Neural cell (in vitro differentiated cells): ENCODE measurements at regions not wholly inside any gene's neighbourhood (a gene's known extent, or its start where the extent isn't known, plus 50 kb on each side); places are given as distances from the start of the nearest gene placed in this dataset.

Experiments used
- CTCF ChIP-seq: fragments of 450-650 bp; IDR thresholded peaks from 2 replicates; pipeline ENCODE4 v1.5.1; 2014; ENCODE audit warnings: antibody characterized with exemption, mild to moderate bottlenecking, moderate library complexity; ENCODE audit not compliant: poor library complexity, severe bottlenecking
- EP300 ChIP-seq: fragments of 450-650 bp; conservative IDR thresholded peaks from 2 replicates; pipeline ENCODE4 v1.6.1; 2014; ENCODE audit warnings: antibody characterized with exemption, mild to moderate bottlenecking, moderate library complexity; ENCODE audit not compliant: poor library complexity, severe bottlenecking
- EZH2 ChIP-seq: fragments of 200-600, 300-800 bp; shearing (Covaris generic), sonication (generic); IDR thresholded peaks from 2 replicates; pipeline ENCODE4 v1.6.1; 2014; ENCODE audit warnings: antibody characterized with exemption, low read length, borderline replicate concordance, mild to moderate bottlenecking; ENCODE audit not compliant: insufficient read depth, poor library complexity, severe bottlenecking
- MXI1 ChIP-seq: fragments of 450-650 bp; conservative IDR thresholded peaks from 2 replicates; pipeline ENCODE4 v1.6.1; 2014; ENCODE audit warnings: antibody characterized with exemption, mild to moderate bottlenecking; ENCODE audit not compliant: poor library complexity, severe bottlenecking
- POLR2AphosphoS5 ChIP-seq: IDR thresholded peaks from 2 replicates; pipeline ENCODE4 v1.6.1; 2012
- RAD21 ChIP-seq: fragments of 450-650 bp; conservative IDR thresholded peaks from 2 replicates; pipeline ENCODE4 v1.6.1; 2014; ENCODE audit warnings: antibody characterized with exemption, mild to moderate bottlenecking, moderate library complexity
- REST ChIP-seq: IDR thresholded peaks from 2 replicates; pipeline ENCODE4 v1.6.1; 2012; ENCODE audit warnings: borderline replicate concordance
- SMC3 ChIP-seq: fragments of 450-650 bp; conservative IDR thresholded peaks from 2 replicates; pipeline ENCODE4 v1.6.1; 2014; ENCODE audit warnings: antibody characterized with exemption, mild to moderate bottlenecking, moderate library complexity; ENCODE audit not compliant: poor library complexity
- TAF1 ChIP-seq: IDR thresholded peaks from 2 replicates; pipeline ENCODE4 v1.6.1; 2012; ENCODE audit warnings: low read depth

DNA sequence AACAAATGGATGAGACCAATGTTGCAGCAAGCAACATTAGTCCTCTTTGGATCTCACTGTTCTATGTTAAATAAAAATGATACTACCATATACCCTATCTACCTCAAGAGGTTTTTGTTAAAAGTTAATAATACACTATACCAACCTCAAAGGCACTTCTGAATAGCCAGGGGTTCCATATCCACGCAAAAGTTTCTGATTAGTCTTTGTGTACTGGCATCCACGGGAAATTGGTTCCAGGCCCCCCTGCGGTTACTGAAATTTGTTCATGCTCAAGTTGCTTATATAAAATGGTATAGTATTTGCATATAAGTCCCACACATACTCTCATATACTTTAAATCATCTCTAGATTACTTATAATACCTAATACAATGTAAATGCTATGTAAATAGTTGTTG lies 585.7 kb downstream of the INSC start:
- TF ChIP-seq CTCF (no peak), RAD21 (no peak), TAF1 (no peak), EZH2 (no peak), POLR2AphosphoS5 (no peak), REST (no peak), EP300 (no peak), SMC3 (no peak), MXI1 (no peak)
